ENCODE measurements at regions not wholly inside any gene's neighbourhood (a gene's known extent, or its start where the extent isn't known, plus 50 kb on each side); places are given as distances from the start of the nearest gene placed in this dataset.

DNA sequence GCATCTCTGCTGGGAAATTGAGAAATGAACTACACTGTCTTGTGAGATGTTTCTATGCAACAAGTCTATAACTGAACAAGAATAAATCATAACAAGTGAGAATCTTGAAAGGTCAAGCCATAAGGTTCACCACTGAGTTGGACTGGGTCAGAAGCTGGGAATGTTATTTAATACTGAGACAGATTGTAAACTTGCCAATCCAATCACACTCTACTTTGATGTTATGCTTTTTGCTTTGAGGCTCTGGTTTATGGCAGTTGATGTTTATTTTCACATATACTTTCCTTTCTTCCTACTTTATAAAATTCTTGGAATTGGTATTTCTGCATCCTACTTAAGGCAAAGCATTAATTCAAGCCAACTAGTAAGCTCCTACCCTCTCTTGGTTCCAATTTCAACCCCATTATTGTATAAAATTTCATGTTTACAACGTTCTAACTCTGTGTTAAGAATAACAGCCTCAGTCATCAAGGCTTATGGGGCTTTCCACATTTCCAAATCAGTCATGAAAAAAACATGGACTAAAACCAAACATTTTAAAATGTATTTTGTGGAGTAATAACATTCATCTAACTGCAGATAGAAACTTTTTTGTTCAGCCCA, 533.4 kb downstream of the NYAP2 start:
- TF ChIP-seq, protein P1, sequence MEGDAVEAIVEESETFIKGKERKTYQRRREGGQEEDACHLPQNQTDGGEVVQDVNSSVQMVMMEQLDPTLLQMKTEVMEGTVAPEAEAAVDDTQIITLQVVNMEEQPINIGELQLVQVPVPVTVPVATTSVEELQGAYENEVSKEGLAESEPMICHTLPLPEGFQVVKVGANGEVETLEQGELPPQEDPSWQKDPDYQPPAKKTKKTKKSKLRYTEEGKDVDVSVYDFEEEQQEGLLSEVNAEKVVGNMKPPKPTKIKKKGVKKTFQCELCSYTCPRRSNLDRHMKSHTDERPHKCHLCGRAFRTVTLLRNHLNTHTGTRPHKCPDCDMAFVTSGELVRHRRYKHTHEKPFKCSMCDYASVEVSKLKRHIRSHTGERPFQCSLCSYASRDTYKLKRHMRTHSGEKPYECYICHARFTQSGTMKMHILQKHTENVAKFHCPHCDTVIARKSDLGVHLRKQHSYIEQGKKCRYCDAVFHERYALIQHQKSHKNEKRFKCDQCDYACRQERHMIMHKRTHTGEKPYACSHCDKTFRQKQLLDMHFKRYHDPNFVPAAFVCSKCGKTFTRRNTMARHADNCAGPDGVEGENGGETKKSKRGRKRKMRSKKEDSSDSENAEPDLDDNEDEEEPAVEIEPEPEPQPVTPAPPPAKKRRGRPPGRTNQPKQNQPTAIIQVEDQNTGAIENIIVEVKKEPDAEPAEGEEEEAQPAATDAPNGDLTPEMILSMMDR (IDR thresholded peaks at IDR 0.05; ENCODE audit: low read length), result no peak
- no peak for TF ChIP-seq EZH2 (IDR thresholded peaks at IDR 0.05; ENCODE audit: borderline replicate concordance, low read length)

All from OCI-LY1 (cell line).